Activated CD8-positive, alpha-beta T cell treated with anti-CD3 and anti-CD28 coated beads, Interleukin-2, amount 10 ng/mL, durations not matched to agents 7 days and 5 days (primary cell): ENCODE measurements at regions not wholly inside any gene's neighbourhood (a gene's known extent, or its start where the extent isn't known, plus 50 kb on each side); places are given as distances from the start of the nearest gene placed in this dataset.

Experiments
- ATAC-seq: fragments of 150-1000 bp; cut with Tn5 transposase; one replicate; pipeline ENCODE4 v1.10.0; 2021; ENCODE audit warnings: moderate library complexity
- CTCF ChIA-PET: fragments of 350-600 bp; sonication (Branson Sonifier 250); formaldehyde crosslinking; loops from one replicate; lab custom pipeline; 2021; ENCODE audit warnings: antibody characterized with exemption; lab: Charles Lee
- POLR2A ChIA-PET: fragments of 350-600 bp; sonication (Branson Sonifier 250); formaldehyde crosslinking; loops from one replicate; lab custom pipeline; 2021; ENCODE audit warnings: antibody characterized with exemption; lab: Charles Lee
- DNase-seq: peaks from one replicate; pipeline ENCODE4 v3.0.0-alpha.2; 2020
- H3K27ac Mint-ChIP-seq: one replicate; pipeline ENCODE4 v1.8.0; 2021; ENCODE audit warnings: mild to moderate bottlenecking, mixed read lengths
- H3K27me3 Mint-ChIP-seq: one replicate; pipeline ENCODE4 v1.8.0; 2021; ENCODE audit warnings: low read depth, mixed read lengths
- H3K36me3 Mint-ChIP-seq: one replicate; pipeline ENCODE4 v1.8.0; 2021; ENCODE audit warnings: low read depth, mixed read lengths
- H3K4me1 Mint-ChIP-seq: one replicate; pipeline ENCODE4 v1.8.0; 2021; ENCODE audit warnings: low read depth, mixed read lengths
- H3K4me3 Mint-ChIP-seq: one replicate; pipeline ENCODE4 v1.8.0; 2021; ENCODE audit warnings: mild to moderate bottlenecking, mixed read lengths
- H3K9me3 Mint-ChIP-seq: one replicate; pipeline ENCODE4 v1.8.0; 2022; ENCODE audit warnings: mixed read lengths; ENCODE audit not compliant: insufficient read depth

DNA sequence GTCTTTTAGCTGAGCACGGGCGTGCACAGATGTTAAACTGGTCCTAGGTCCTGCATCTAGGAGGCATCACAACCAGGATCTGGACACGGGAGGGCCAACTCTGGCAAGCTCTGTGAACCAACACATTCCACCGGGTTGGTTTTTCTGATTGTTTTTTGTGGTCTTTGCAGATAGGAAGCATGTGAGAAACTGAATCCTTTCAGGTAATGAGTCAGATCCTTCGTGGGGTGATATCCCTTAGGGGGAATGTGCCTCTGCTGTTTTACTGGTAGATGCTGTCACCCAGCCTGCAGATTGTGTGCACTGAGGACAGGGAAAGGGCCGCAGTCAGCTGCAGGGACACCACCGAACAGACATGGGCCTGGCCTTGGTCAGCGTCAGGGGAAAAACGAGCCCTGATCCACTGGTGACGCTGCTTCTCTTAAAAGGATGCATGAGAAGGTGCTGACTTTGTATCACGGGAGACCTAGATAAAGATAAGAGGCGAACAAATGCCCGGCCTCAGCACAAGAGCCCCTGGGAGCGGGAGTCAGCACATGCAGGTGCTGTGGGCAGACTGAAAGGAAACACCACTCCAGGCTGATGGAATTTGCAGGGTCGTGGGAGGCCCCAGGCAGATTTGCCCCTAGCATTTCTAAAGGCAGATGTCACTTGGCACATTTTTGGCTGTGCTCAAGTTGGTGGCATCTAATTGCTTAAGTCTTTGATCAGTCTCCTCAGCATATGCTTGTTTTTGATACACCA, 51.1 kb downstream of the DOP1B start:
- CTCF ChIA-PET = interaction anchor here (1.5 kb wide), 1 partner anchor 14 kb away, joined by 4 read pairs; no protein-coding TSS in a partner anchor
- Mint-ChIP-seq H3K27me3 (no peaks in the 10 kb centered on the region), H3K27ac (peak overlapping the region; percentile 2), H3K36me3 (peaks cover 30% of the 10 kb centered on the region), H3K4me3 (no peak overlapping the region), H3K9me3 (no peaks in the 10 kb centered on the region), H3K4me1 (peaks cover 33% of the 10 kb centered on the region)
- DNase-seq (no peak), ATAC-seq (no peak)
- POLR2A ChIA-PET = no interaction called here

GRCh38 chr21:36208326-36209013, 51.8 kb downstream of the DOP1B start:
- H3K27ac Mint-ChIP-seq = no peak overlapping the region
- POLR2A ChIA-PET = no interaction called here
- H3K36me3 Mint-ChIP-seq = peaks cover 26% of the 10 kb centered on the region
- DNase-seq (no peak), ATAC-seq (no peak)
- no peaks in the 10 kb centered on the region for H3K9me3 Mint-ChIP-seq
- H3K4me3 Mint-ChIP-seq = no peak overlapping the region
- peaks cover 26% of the 10 kb centered on the region for H3K4me1 Mint-ChIP-seq
- CTCF ChIA-PET = interaction anchor here (1.7 to 4.5 kb wide), 9 partner anchors 16 to 122 kb away, joined by 3 to 60 read pairs (median 7); partner anchors contain the start of gene CBR3
- H3K27me3 Mint-ChIP-seq = no peaks in the 10 kb centered on the region

DNA sequence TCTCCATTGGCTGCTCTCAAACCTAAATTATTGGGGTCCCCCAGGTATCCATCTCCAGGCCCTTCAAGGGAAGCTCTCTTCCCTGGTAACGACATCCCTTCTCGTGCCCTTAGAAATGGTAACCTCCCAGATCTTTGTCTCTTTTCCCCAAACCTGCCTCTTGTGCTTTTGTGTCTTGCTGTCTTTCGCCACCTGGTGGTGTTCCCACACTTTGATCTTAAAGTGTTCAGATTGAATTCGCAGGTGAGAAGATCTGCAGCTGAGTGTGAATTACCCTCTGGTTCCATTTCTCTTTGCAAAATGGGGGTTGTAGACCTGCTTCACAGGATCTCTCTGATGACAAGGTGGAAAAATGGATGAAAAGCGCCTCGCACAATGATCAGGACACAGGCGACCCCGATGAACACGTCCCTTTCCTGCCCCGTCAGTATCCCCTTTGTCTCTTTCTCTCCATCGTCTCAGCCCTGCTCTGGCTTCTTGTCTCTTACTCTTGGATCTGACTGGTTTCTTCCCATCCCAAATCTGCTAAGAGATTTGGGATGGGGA, 53.1 kb downstream of the DOP1B start:
- H3K27ac Mint-ChIP-seq = peak overlapping the region; percentile 2
- H3K27me3 Mint-ChIP-seq = no peaks in the 10 kb centered on the region
- ChIA-PET CTCF (interaction anchor here (1.1 to 4.5 kb wide), 16 partner anchors 9 to 462 kb away, joined by 3 to 60 read pairs (median 6); partner anchors contain the start of gene CBR3), POLR2A (no interaction called here)
- H3K36me3 Mint-ChIP-seq = peaks cover 28% of the 10 kb centered on the region
- ATAC-seq (no peak), DNase-seq (peak; percentile 73)
- peaks cover 16% of the 10 kb centered on the region for H3K4me1 Mint-ChIP-seq
- H3K4me3 Mint-ChIP-seq = no peak overlapping the region
- H3K9me3 Mint-ChIP-seq = no peaks in the 10 kb centered on the region

GRCh38 chr21:36210779-36211659, 54.4 kb downstream of the DOP1B start:
- H3K36me3 Mint-ChIP-seq = peaks cover 28% of the 10 kb centered on the region
- peak overlapping the region; percentile 36 for H3K27ac Mint-ChIP-seq
- ChIA-PET CTCF (interaction anchor here (0.9 to 4.5 kb wide), 7 partner anchors 8 to 70 kb away, joined by 4 to 60 read pairs (median 7); no protein-coding TSS in a partner anchor), POLR2A (interaction anchor here (0.9 kb wide), 1 partner anchor 65 kb away, joined by 3 read pairs; no protein-coding TSS in a partner anchor)
- no peak overlapping the region for H3K4me3 Mint-ChIP-seq
- ATAC-seq (no peak), DNase-seq (no peak)
- H3K9me3 Mint-ChIP-seq = no peaks in the 10 kb centered on the region
- H3K4me1 Mint-ChIP-seq = peaks cover 13% of the 10 kb centered on the region
- no peaks in the 10 kb centered on the region for H3K27me3 Mint-ChIP-seq

- ChIA-PET POLR2A (interaction anchor here (0.9 kb wide), 1 partner anchor 66 kb away, joined by 3 read pairs; no protein-coding TSS in a partner anchor), CTCF (interaction anchor here (3.8 to 4.5 kb wide), 3 partner anchors 12 to 70 kb away, joined by 27 to 60 read pairs (median 56); no protein-coding TSS in a partner anchor)
- ATAC-seq (no peak), DNase-seq (no peak)
- Mint-ChIP-seq H3K27me3 (no peaks in the 10 kb centered on the region), H3K4me3 (no peak overlapping the region), H3K4me1 (peaks cover 13% of the 10 kb centered on the region), H3K9me3 (no peaks in the 10 kb centered on the region), H3K27ac (no peak overlapping the region), H3K36me3 (peaks cover 28% of the 10 kb centered on the region)
These were observed 55.3 kb downstream of the DOP1B start for GRCh38 chr21:36211660-36212512.

- ChIA-PET CTCF (interaction anchor here (4.3 to 4.5 kb wide), 2 partner anchors 61 to 71 kb away, joined by 56 to 60 read pairs; no protein-coding TSS in a partner anchor), POLR2A (no interaction called here)
- peaks cover 11% of the 10 kb centered on the region for H3K4me1 Mint-ChIP-seq
- H3K36me3 Mint-ChIP-seq = peaks cover 33% of the 10 kb centered on the region
- H3K9me3 Mint-ChIP-seq = no peaks in the 10 kb centered on the region
- H3K27me3 Mint-ChIP-seq = no peaks in the 10 kb centered on the region
- ATAC-seq (no peak), DNase-seq (no peak)
- H3K27ac Mint-ChIP-seq = no peak overlapping the region
- no peak overlapping the region for H3K4me3 Mint-ChIP-seq
These were observed 55.8 kb downstream of the DOP1B start for GRCh38 chr21:36212513-36212780.

DNA sequence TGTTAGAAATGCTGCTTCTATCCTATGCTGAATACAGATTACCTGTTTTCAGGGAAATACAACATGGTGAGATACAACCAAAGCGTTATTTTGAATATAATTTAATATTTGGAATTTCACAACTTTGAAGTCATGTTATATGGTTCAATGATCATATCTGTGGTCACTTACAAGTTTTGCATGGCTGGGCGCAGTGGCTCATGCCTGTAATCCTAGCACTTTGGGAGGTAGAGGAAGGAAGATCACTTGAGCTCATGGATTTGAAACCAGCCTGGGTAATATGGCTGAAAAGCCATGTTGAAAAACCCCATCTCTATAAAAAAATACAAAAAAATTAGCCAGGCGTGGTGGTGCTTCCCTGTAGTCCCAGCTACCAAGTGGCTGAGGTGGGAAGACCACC, 57.9 kb downstream of the DOP1B start:
- peaks cover 35% of the 10 kb centered on the region for H3K36me3 Mint-ChIP-seq
- POLR2A ChIA-PET = no interaction called here
- DNase-seq (no peak), ATAC-seq (no peak)
- no peaks in the 10 kb centered on the region for H3K9me3 Mint-ChIP-seq
- H3K27ac Mint-ChIP-seq = no peak overlapping the region
- peaks cover 2% of the 10 kb centered on the region for H3K4me1 Mint-ChIP-seq
- CTCF ChIA-PET = no interaction called here
- no peaks in the 10 kb centered on the region for H3K27me3 Mint-ChIP-seq
- H3K4me3 Mint-ChIP-seq = no peak overlapping the region

DNA sequence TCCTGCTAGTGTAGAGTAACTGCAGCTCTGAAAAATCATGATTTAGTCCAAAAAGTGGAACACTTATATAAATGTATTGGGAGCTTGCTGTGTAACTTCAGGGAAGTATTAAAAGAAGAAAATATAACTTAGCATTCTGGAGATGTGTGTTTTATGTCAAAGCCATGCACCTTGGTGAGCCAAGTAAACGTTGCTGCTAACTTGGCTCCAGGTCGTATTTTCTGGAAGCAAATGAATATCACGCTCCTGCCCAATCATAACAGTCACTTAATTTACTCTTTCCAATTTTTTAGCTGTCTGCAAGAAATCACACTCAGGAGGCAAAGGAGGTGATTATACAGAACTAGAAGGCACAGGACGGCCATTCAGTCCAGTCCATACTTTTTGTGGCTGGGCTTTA, 61.1 kb downstream of the DOP1B start:
- Mint-ChIP-seq H3K9me3 (no peaks in the 10 kb centered on the region), H3K4me3 (no peak overlapping the region), H3K4me1 (no peaks in the 10 kb centered on the region), H3K36me3 (peaks cover 19% of the 10 kb centered on the region), H3K27ac (no peak overlapping the region), H3K27me3 (no peaks in the 10 kb centered on the region)
- ATAC-seq (no peak), DNase-seq (no peak)
- ChIA-PET POLR2A (no interaction called here), CTCF (interaction anchor here (1.0 to 1.4 kb wide), 3 partner anchors 66 to 76 kb away, joined by 3 to 7 read pairs (median 3); no protein-coding TSS in a partner anchor)

DNA sequence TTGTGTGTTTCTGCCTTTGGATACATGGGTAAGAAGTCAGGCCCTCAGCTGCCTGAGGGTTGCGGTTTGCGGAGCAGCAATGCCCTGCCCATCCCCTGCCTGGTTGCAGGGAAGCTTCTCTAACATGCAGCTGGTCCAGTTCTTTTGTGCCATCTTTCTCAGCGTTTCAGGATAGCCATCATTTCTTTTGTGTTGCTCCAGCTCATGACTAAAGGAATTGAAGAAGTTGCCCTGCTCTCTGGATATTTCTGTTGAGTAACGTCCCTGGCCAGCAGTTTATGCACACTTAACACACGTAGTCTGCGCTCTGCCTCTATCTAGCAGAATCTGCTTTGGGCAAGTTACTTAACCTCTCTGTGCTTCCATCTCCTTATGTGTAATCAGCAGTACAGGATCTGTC, 62.1 kb downstream of the DOP1B start:
- Mint-ChIP-seq H3K4me1 (no peaks in the 10 kb centered on the region), H3K9me3 (no peaks in the 10 kb centered on the region)

DNA sequence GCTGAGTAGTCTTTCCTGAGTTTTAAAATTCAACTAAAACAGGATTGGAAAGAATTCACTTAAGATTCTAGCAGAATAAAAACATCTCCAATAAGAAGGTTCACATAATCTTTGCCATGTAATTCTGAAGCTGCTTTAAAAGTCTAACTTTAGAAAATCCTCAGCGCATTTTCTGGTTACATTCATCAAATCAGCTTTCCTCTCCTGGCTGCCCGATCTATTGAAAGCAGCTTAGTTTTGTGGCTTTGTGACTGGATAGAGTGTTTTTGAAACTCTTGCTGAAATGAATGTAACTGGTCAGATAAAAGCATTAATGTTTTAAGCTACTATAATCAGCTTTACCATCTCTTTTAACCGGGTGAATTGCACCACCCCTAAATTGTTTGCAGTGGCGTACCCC, 66.8 kb downstream of the DOP1B start:
- Mint-ChIP-seq H3K36me3 (peaks cover 25% of the 10 kb centered on the region), H3K4me3 (no peak overlapping the region), H3K4me1 (no peaks in the 10 kb centered on the region), H3K27me3 (no peaks in the 10 kb centered on the region), H3K27ac (no peak overlapping the region), H3K9me3 (no peaks in the 10 kb centered on the region)
- POLR2A ChIA-PET = no interaction called here
- no peak for ATAC-seq
- CTCF ChIA-PET = interaction anchor here (1.0 to 4.2 kb wide), 4 partner anchors 13 to 82 kb away, joined by 3 to 27 read pairs (median 4); no protein-coding TSS in a partner anchor
- no peak for DNase-seq

More for the DNA sequence above, 62.1 kb downstream of the DOP1B start:
- Mint-ChIP-seq H3K4me3 (no peak overlapping the region), H3K36me3 (peaks cover 24% of the 10 kb centered on the region), H3K27me3 (no peaks in the 10 kb centered on the region), H3K27ac (peak overlapping the region; percentile 20)
- ATAC-seq = no peak
- ChIA-PET POLR2A (no interaction called here), CTCF (interaction anchor here (1.6 kb wide), 1 partner anchor 9 kb away, joined by 5 read pairs; no protein-coding TSS in a partner anchor)
- DNase-seq = no peak
